ENCODE measurements at regions not wholly inside any gene's neighbourhood (a gene's known extent, or its start where the extent isn't known, plus 50 kb on each side); places are given as distances from the start of the nearest gene placed in this dataset.
"Not testable (repeated sequence)": the region's sequence is repeated elsewhere in the genome, so short reads cannot be mapped to it uniquely, and the experiment has no call there.

- no peak for DNase-seq
- Histone ChIP-seq H3K27ac (no peak overlapping the region), H3K36me3 (no peaks in the 10 kb centered on the region), H3K27me3 (no peaks in the 10 kb centered on the region), H3K4me3 (no peak overlapping the region), H3K9me3 (no peaks in the 10 kb centered on the region), H3K4me1 (no peaks in the 10 kb centered on the region)
- no peak for TF ChIP-seq CTCF (IDR thresholded peaks at IDR 0.05)
- TF ChIP-seq POLR2A (IDR thresholded peaks at IDR 0.05), result no peak
Measured at GRCh38 chr9:85451680-85452079, 290.1 kb downstream of the AGTPBP1 start.

- Histone ChIP-seq H3K4me3 (no peak overlapping the region), H3K36me3 (no peaks in the 10 kb centered on the region), H3K9me3 (no peaks in the 10 kb centered on the region), H3K27ac (no peak overlapping the region), H3K27me3 (no peaks in the 10 kb centered on the region), H3K4me1 (no peaks in the 10 kb centered on the region)
- no peak for DNase-seq
- TF ChIP-seq CTCF (IDR thresholded peaks at IDR 0.05) (no peak), POLR2A (IDR thresholded peaks at IDR 0.05) (no peak)
Measured at GRCh38 chr9:85445887-85446286, 295.9 kb downstream of the AGTPBP1 start.

- no peak for DNase-seq
- no peaks in the 10 kb centered on the region for H3K4me1 ChIP-seq
- H3K27ac ChIP-seq, result no peak overlapping the region
- H3K27me3 ChIP-seq, result no peaks in the 10 kb centered on the region
- no peak overlapping the region for H3K4me3 ChIP-seq
- TF ChIP-seq CTCF (IDR thresholded peaks at IDR 0.05), result no peak
- TF ChIP-seq POLR2A (IDR thresholded peaks at IDR 0.05), result no peak
- no peaks in the 10 kb centered on the region for H3K9me3 ChIP-seq
- no peaks in the 10 kb centered on the region for H3K36me3 ChIP-seq
Measured at GRCh38 chr9:85444243-85444642, 297.5 kb downstream of the AGTPBP1 start.

- no peaks in the 10 kb centered on the region for H3K36me3 ChIP-seq
- no peak for DNase-seq
- no peak for TF ChIP-seq CTCF (IDR thresholded peaks at IDR 0.05)
- TF ChIP-seq POLR2A (IDR thresholded peaks at IDR 0.05), result no peak
- H3K9me3 ChIP-seq, result no peaks in the 10 kb centered on the region
- no peak overlapping the region for H3K4me3 ChIP-seq
- no peaks in the 10 kb centered on the region for H3K4me1 ChIP-seq
- H3K27me3 ChIP-seq, result no peaks in the 10 kb centered on the region
- H3K27ac ChIP-seq, result no peak overlapping the region
Measured at GRCh38 chr9:85443190-85443598, 298.6 kb downstream of the AGTPBP1 start.

GRCh38 chr9:85439791-85440190 lies 302.0 kb downstream of the AGTPBP1 start:
- no peak overlapping the region for H3K27ac ChIP-seq
- H3K9me3 ChIP-seq, result no peaks in the 10 kb centered on the region
- no peak overlapping the region for H3K4me3 ChIP-seq
- DNase-seq, result no peak
- no peaks in the 10 kb centered on the region for H3K27me3 ChIP-seq
- TF ChIP-seq POLR2A (IDR thresholded peaks at IDR 0.05) (no peak), CTCF (IDR thresholded peaks at IDR 0.05) (no peak)
- H3K36me3 ChIP-seq, result no peaks in the 10 kb centered on the region
- H3K4me1 ChIP-seq, result no peaks in the 10 kb centered on the region

- not testable (repeated sequence) for H3K27me3 ChIP-seq, H3K9me3 ChIP-seq, H3K27ac ChIP-seq, H3K4me3 ChIP-seq, H3K36me3 ChIP-seq, DNase-seq, H3K4me1 ChIP-seq
Measured at GRCh38 chr9:85433956-85434355, 307.8 kb downstream of the AGTPBP1 start.

- H3K4me3 ChIP-seq, H3K36me3 ChIP-seq, H3K4me1 ChIP-seq, H3K27ac ChIP-seq, DNase-seq, H3K9me3 ChIP-seq, H3K27me3 ChIP-seq: not testable (repeated sequence)
Measured at GRCh38 chr9:85433551-85433950, 308.2 kb downstream of the AGTPBP1 start.
